Activated B cell treated with CpG ODN at 0.5 μM for 24 hours (primary cell): ENCODE measurements at regions not wholly inside any gene's neighbourhood (a gene's known extent, or its start where the extent isn't known, plus 50 kb on each side); places are given as distances from the start of the nearest gene placed in this dataset.
A peak's percentile ranks its signal among the peaks of the same experiment; 100 is the strongest.
"Not testable (repeated sequence)": the region's sequence is repeated elsewhere in the genome, so short reads cannot be mapped to it uniquely, and the experiment has no call there.

Source experiments
- ATAC-seq: fragments of 200-7000 bp; cut with Tn5 transposase; one replicate; pipeline ENCODE4 v1.10.0; 2021; ENCODE audit warnings: low read depth, mild to moderate bottlenecking, moderate library complexity
- CTCF ChIA-PET: fragments of 350-600 bp; sonication (Branson Sonifier 250); formaldehyde crosslinking; loops from one replicate; lab custom pipeline; 2021; ENCODE audit warnings: antibody characterized with exemption; lab: Charles Lee
- POLR2A ChIA-PET: fragments of 350-600 bp; sonication (Branson Sonifier 250); formaldehyde crosslinking; loops from one replicate; lab custom pipeline; 2021; ENCODE audit warnings: antibody characterized with exemption; lab: Charles Lee
- DNase-seq: peaks from one replicate; pipeline ENCODE4 v3.0.0; 2022
- H3K27ac Mint-ChIP-seq: one replicate; pipeline ENCODE4 v1.8.0; 2020; ENCODE audit warnings: mixed read lengths
- H3K27me3 Mint-ChIP-seq: one replicate; pipeline ENCODE4 v1.8.0; 2021; ENCODE audit warnings: mixed read lengths
- H3K36me3 Mint-ChIP-seq: one replicate; pipeline ENCODE4 v1.8.0; 2021; ENCODE audit warnings: low read depth, mixed read lengths
- H3K4me1 Mint-ChIP-seq: one replicate; pipeline ENCODE4 v1.8.0; 2021; ENCODE audit warnings: mixed read lengths
- H3K4me3 Mint-ChIP-seq: one replicate; pipeline ENCODE4 v1.8.0; 2020; ENCODE audit warnings: mild to moderate bottlenecking, mixed read lengths
- H3K9me3 Mint-ChIP-seq: one replicate; pipeline ENCODE4 v1.8.0; 2020; ENCODE audit warnings: mixed read lengths
- intact Hi-C: fragments of 100-400 bp; cut with micrococcal nuclease; formaldehyde crosslinking; loops from one replicate; pipeline ENCODE4 v1.15.1; 2024

GRCh38 chr5:176040105-176040801 is 72.1 kb upstream of the THOC3 start:
- intact Hi-C loops, H3K36me3 Mint-ChIP-seq, CTCF ChIA-PET, POLR2A ChIA-PET, H3K4me1 Mint-ChIP-seq, DNase-seq, H3K27me3 Mint-ChIP-seq, H3K4me3 Mint-ChIP-seq, H3K9me3 Mint-ChIP-seq, ATAC-seq, H3K27ac Mint-ChIP-seq: not testable (repeated sequence)

GRCh38 chr5:176041248-176041994 is 73.3 kb upstream of the THOC3 start:
- intact Hi-C loops, H3K27me3 Mint-ChIP-seq, H3K36me3 Mint-ChIP-seq, H3K4me1 Mint-ChIP-seq, H3K4me3 Mint-ChIP-seq, ATAC-seq, DNase-seq, CTCF ChIA-PET, POLR2A ChIA-PET, H3K27ac Mint-ChIP-seq, H3K9me3 Mint-ChIP-seq: not testable (repeated sequence)

GRCh38 chr5:176042020-176042658 is 74.0 kb upstream of the THOC3 start:
- intact Hi-C loops, H3K4me1 Mint-ChIP-seq, H3K9me3 Mint-ChIP-seq, H3K27ac Mint-ChIP-seq, H3K36me3 Mint-ChIP-seq, H3K27me3 Mint-ChIP-seq, CTCF ChIA-PET, POLR2A ChIA-PET, H3K4me3 Mint-ChIP-seq, ATAC-seq, DNase-seq: not testable (repeated sequence)

- H3K4me3 Mint-ChIP-seq, CTCF ChIA-PET, intact Hi-C loops, H3K4me1 Mint-ChIP-seq, H3K9me3 Mint-ChIP-seq, H3K27ac Mint-ChIP-seq, H3K27me3 Mint-ChIP-seq, DNase-seq, ATAC-seq, POLR2A ChIA-PET, H3K36me3 Mint-ChIP-seq: not testable (repeated sequence)
Measured at GRCh38 chr5:176043252-176043829, 75.2 kb upstream of the THOC3 start.

- POLR2A ChIA-PET, ATAC-seq, CTCF ChIA-PET, H3K4me1 Mint-ChIP-seq, H3K36me3 Mint-ChIP-seq, H3K9me3 Mint-ChIP-seq, DNase-seq, intact Hi-C loops, H3K27me3 Mint-ChIP-seq, H3K27ac Mint-ChIP-seq, H3K4me3 Mint-ChIP-seq: not testable (repeated sequence)
Measured at GRCh38 chr5:176043986-176044385, 75.9 kb upstream of the THOC3 start.

- ATAC-seq, H3K27me3 Mint-ChIP-seq, POLR2A ChIA-PET, CTCF ChIA-PET, H3K4me3 Mint-ChIP-seq, DNase-seq, H3K27ac Mint-ChIP-seq, intact Hi-C loops, H3K36me3 Mint-ChIP-seq, H3K9me3 Mint-ChIP-seq, H3K4me1 Mint-ChIP-seq: not testable (repeated sequence)
Measured at GRCh38 chr5:176044431-176044830, 76.3 kb upstream of the THOC3 start.

GRCh38 chr5:176045442-176045841 is 77.3 kb upstream of the THOC3 start:
- H3K27ac Mint-ChIP-seq, H3K27me3 Mint-ChIP-seq, H3K4me3 Mint-ChIP-seq, DNase-seq, H3K9me3 Mint-ChIP-seq, H3K4me1 Mint-ChIP-seq, H3K36me3 Mint-ChIP-seq, intact Hi-C loops, CTCF ChIA-PET, ATAC-seq, POLR2A ChIA-PET: not testable (repeated sequence)

- H3K27ac Mint-ChIP-seq, H3K4me3 Mint-ChIP-seq, H3K4me1 Mint-ChIP-seq, ATAC-seq, H3K36me3 Mint-ChIP-seq, H3K27me3 Mint-ChIP-seq, intact Hi-C loops, POLR2A ChIA-PET, DNase-seq, CTCF ChIA-PET, H3K9me3 Mint-ChIP-seq: not testable (repeated sequence)
Measured at GRCh38 chr5:176048671-176049070, 80.6 kb upstream of the THOC3 start.

- H3K36me3 Mint-ChIP-seq, H3K9me3 Mint-ChIP-seq, H3K27me3 Mint-ChIP-seq, CTCF ChIA-PET, H3K4me3 Mint-ChIP-seq, DNase-seq, POLR2A ChIA-PET, H3K27ac Mint-ChIP-seq, intact Hi-C loops, H3K4me1 Mint-ChIP-seq: not testable (repeated sequence)
- peak; percentile 34 for ATAC-seq
Measured at GRCh38 chr5:176060472-176061268, 92.6 kb upstream of the THOC3 start.

GRCh38 chr5:176061269-176061622 is 93.1 kb upstream of the THOC3 start:
- H3K36me3 Mint-ChIP-seq, intact Hi-C loops, POLR2A ChIA-PET, ATAC-seq, H3K27me3 Mint-ChIP-seq, H3K4me3 Mint-ChIP-seq, DNase-seq, H3K9me3 Mint-ChIP-seq, CTCF ChIA-PET, H3K4me1 Mint-ChIP-seq, H3K27ac Mint-ChIP-seq: not testable (repeated sequence)

- H3K27me3 Mint-ChIP-seq, ATAC-seq, H3K9me3 Mint-ChIP-seq, CTCF ChIA-PET, POLR2A ChIA-PET, H3K4me1 Mint-ChIP-seq, H3K4me3 Mint-ChIP-seq, H3K36me3 Mint-ChIP-seq, H3K27ac Mint-ChIP-seq, intact Hi-C loops, DNase-seq: not testable (repeated sequence)
Measured at GRCh38 chr5:176061660-176062059, 93.5 kb upstream of the THOC3 start.
